GM12891 (cell line): ENCODE measurements at regions not wholly inside any gene's neighbourhood (a gene's known extent, or its start where the extent isn't known, plus 50 kb on each side); places are given as distances from the start of the nearest gene placed in this dataset.

Experiments
- PAX5 ChIP-seq: IDR thresholded peaks from 2 replicates; pipeline ENCODE4 v1.6.1; 2011; ENCODE audit warnings: low read length, moderate library complexity, mild to moderate bottlenecking; ENCODE audit not compliant: insufficient read depth, severe bottlenecking
- POLR2A ChIP-seq: IDR thresholded peaks from 2 replicates; pipeline ENCODE4 v1.6.1; 2011; ENCODE audit warnings: low read depth, low read length, control low read depth
- POLR2AphosphoS5 ChIP-seq: IDR thresholded peaks from 2 replicates; pipeline ENCODE4 v1.6.1; 2011; ENCODE audit warnings: low read depth, low read length, control low read depth
- POU2F2 ChIP-seq: IDR thresholded peaks from 2 replicates; pipeline ENCODE4 v1.6.1; 2011; ENCODE audit warnings: low read depth, mild to moderate bottlenecking, control low read depth, low read length, moderate library complexity
- SPI1 ChIP-seq: IDR thresholded peaks from 2 replicates; pipeline ENCODE4 v1.6.1; 2011; ENCODE audit warnings: low read depth, low read length, control low read depth
- TAF1 ChIP-seq: IDR thresholded peaks from 2 replicates; pipeline ENCODE4 v1.6.1; 2011; ENCODE audit warnings: low read depth, low read length, control low read depth

DNA sequence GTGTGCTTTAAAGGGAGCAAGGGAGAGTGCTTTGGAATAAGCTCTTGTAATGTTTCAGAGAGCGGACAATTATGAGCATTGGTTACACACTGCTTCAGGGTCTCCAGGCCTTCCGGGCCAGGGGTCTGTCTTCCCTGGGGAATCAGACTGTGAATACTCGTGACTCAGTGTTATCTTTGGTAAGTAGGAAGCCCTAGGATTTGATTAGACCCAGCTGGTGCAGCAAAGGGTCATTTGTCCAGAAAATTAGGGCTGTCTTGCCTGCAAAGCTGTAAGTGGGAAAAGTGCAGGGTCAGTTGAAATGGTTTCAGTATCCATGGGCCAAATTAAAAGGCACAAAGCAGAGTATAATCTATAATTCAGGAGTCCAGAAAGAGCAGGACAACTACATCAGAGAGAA, 475.6 kb downstream of the MED13L start:
- TF ChIP-seq POLR2A: no peak
- TF ChIP-seq POLR2AphosphoS5: no peak
- TF ChIP-seq SPI1: no peak
- no peak for TF ChIP-seq TAF1
- TF ChIP-seq POU2F2: no peak
- TF ChIP-seq PAX5: no peak
